K562 (cell line): ENCODE measurements at regions not wholly inside any gene's neighbourhood (a gene's known extent, or its start where the extent isn't known, plus 50 kb on each side); places are given as distances from the start of the nearest gene placed in this dataset.

ENCODE experiments used
- ATAC-seq: fragments of 200-7000 bp; cut with Tn5 transposase; 3 replicates; pipeline ENCODE4 v1.9.1; 2020; ENCODE audit warnings: moderate library complexity
- BruUV-seq: library from RNA; stranded (reverse); fragments of 400-500 nt; replicated peaks from 2 replicates; lab custom pipeline; 2021; lab: Mats Ljungman, UMichigan
- CTCF ChIA-PET: fragments of 300-600 bp; formaldehyde crosslinking; extraction: SDS; loops from one replicate; lab custom pipeline; 2021; ENCODE audit warnings: low intra/inter-chr PET ratio; lab: Yijun Ruan, JAX
- POLR2A ChIA-PET: fragments of 300-600, 350-650 bp; sonication (Branson Sonifier 250); formaldehyde crosslinking; extraction: SDS; loops from one replicate; lab custom pipeline; 2021; ENCODE audit warnings: antibody characterized with exemption, inconsistent platforms; lab: Yijun Ruan, JAX
- DNase-seq, 4 experiments: peaks; one replicate each; pipeline versions ENCODE4 v3.0.0 to v3.0.0-alpha.2; 2011 to 2018; ENCODE audit warnings: low spot score in 3 of 4, mixed read lengths in 3 of 4; ENCODE audit errors: extremely low read depth in 1 of 4
- FAIRE-seq: peaks from 2 replicates; lab custom pipeline; 2011; peaks lifted over from hg19 to GRCh38; lab: Jason Lieb, UNC
- H2AFZ ChIP-seq: 2 replicates; pipeline ENCODE4 v1.6.0; 2011; ENCODE audit warnings: low read depth, low read length, control low read depth, inconsistent platforms
- H3K27ac ChIP-seq: fragments of 200-600 bp; 3 replicates; pipeline ENCODE4 v1.8.0; 2011; ENCODE audit warnings: low read depth, mild to moderate bottlenecking, control low read depth, inconsistent platforms, low read length, moderate library complexity, mixed read lengths; ENCODE audit errors: extremely low read depth
- H3K27me3 ChIP-seq, 2 experiments: fragments of 300-600 bp in 1 of 2; 2 replicates in 1 of 2; 3 replicates in 1 of 2; pipeline versions ENCODE4 v1.6.0 to v1.8.0; 2011; ENCODE audit warnings: inconsistent platforms in 2 of 2, low read length in 2 of 2, mild to moderate bottlenecking in 1 of 2, mixed read lengths in 1 of 2, moderate library complexity in 1 of 2; ENCODE audit not compliant: control insufficient read depth in 2 of 2, insufficient read depth in 2 of 2
- H3K36me3 ChIP-seq: fragments of 300-600 bp; 3 replicates; pipeline ENCODE4 v1.8.0; 2011; ENCODE audit warnings: mild to moderate bottlenecking, low read length, inconsistent platforms; ENCODE audit not compliant: control insufficient read depth, insufficient read depth
- H3K4me1 ChIP-seq, 2 experiments: fragments of 200-600 bp in 1 of 2; replicated peaks in 1 of 2; 2 replicates in 1 of 2; 3 replicates in 1 of 2; pipeline versions ENCODE4 v1.5.1 to v1.8.0; 2011; ENCODE audit warnings: inconsistent platforms in 2 of 2, low read length in 2 of 2, mild to moderate bottlenecking in 1 of 2, mixed read lengths in 1 of 2, moderate library complexity in 1 of 2; ENCODE audit not compliant: control insufficient read depth in 2 of 2, insufficient read depth in 2 of 2
- H3K4me2 ChIP-seq: 2 replicates; pipeline ENCODE4 v1.6.1; 2011; ENCODE audit warnings: low read length, control low read depth, inconsistent platforms, mixed read lengths; ENCODE audit not compliant: insufficient read depth
- H3K4me3 ChIP-seq: fragments of 200-600 bp; sonication (generic), shearing (Covaris generic); 2 replicates; pipeline ENCODE4 v1.5.1; 2016; ENCODE audit warnings: control low read depth, inconsistent platforms
- H3K79me2 ChIP-seq: fragments of 200-600 bp; 3 replicates; pipeline ENCODE4 v1.8.0; 2011; ENCODE audit warnings: low read length, inconsistent platforms; ENCODE audit not compliant: control insufficient read depth, insufficient read depth
- H3K9ac ChIP-seq, 2 experiments: 2 replicates each; pipeline versions ENCODE4 v1.6.0 to v1.6.1; 2011; ENCODE audit warnings: low read depth in 2 of 2, low read length in 2 of 2, control low read depth in 1 of 2, inconsistent platforms in 1 of 2, mild to moderate bottlenecking in 1 of 2, mixed read lengths in 1 of 2; ENCODE audit not compliant: insufficient read depth in 1 of 2
- H3K9me1 ChIP-seq: one replicate; pipeline ENCODE4 v1.6.0; 2011; ENCODE audit warnings: inconsistent platforms, mild to moderate bottlenecking, low read length, moderate library complexity; ENCODE audit not compliant: control insufficient read depth, insufficient read depth
- H3K9me3 ChIP-seq: replicated peaks from 2 replicates; pipeline ENCODE4 v1.5.1; 2011; ENCODE audit warnings: low read depth, low read length, inconsistent platforms; ENCODE audit not compliant: control insufficient read depth, insufficient read depth
- H4K20me1 ChIP-seq: replicated peaks from 2 replicates; pipeline ENCODE4 v1.6.1; 2011; ENCODE audit warnings: low read length, inconsistent platforms, mixed read lengths; ENCODE audit not compliant: control insufficient read depth, insufficient read depth
- COPS2 ChIP-seq: fragments of 450-650 bp; conservative IDR thresholded peaks from 2 replicates; pipeline ENCODE4 v1.6.1; 2016; ENCODE audit warnings: mild to moderate bottlenecking, moderate library complexity
- CREB1 ChIP-seq, 2 experiments: sonication (generic) in 1 of 2; formaldehyde crosslinking in 1 of 2; IDR thresholded peaks; 2 replicates each; pipeline versions ENCODE4 v1.6.1 to v1.8.0; 2012 to 2022; ENCODE audit warnings: inconsistent platforms in 1 of 2, mild to moderate bottlenecking in 1 of 2, missing genetic modification reagents in 1 of 2, moderate library complexity in 1 of 2
- CXXC5 ChIP-seq: fragments of 250-450 bp; sonication (Bioruptor Pico); IDR thresholded peaks from 2 replicates; pipeline ENCODE4 v1.8.0; 2022; ENCODE audit warnings: inconsistent platforms, mild to moderate bottlenecking, moderate library complexity
- GABPB1 ChIP-seq: sonication (generic); formaldehyde crosslinking; IDR thresholded peaks from 2 replicates; pipeline ENCODE4 v1.8.0; 2022; ENCODE audit warnings: mild to moderate bottlenecking, missing genetic modification reagents
- RBM39 ChIP-seq: fragments of 200-400 bp; formaldehyde crosslinking; optimal IDR thresholded peaks from 2 replicates; pipeline ENCODE3; 2018; ENCODE audit warnings: low read depth, low read length
- RFX1 ChIP-seq: fragments of 450-650 bp; IDR thresholded peaks from 2 replicates; pipeline ENCODE4 v1.6.1; 2016; ENCODE audit warnings: mild to moderate bottlenecking, moderate library complexity
- ZNF41 ChIP-seq: fragments of 250-450 bp; sonication (Bioruptor Pico); conservative IDR thresholded peaks from 2 replicates; pipeline ENCODE4 v1.4.0; 2020; ENCODE audit warnings: mild to moderate bottlenecking
- WGBS: fragments of 100-300 bp; shearing (Covaris generic); methylation state at CpG from one replicate; pipeline ENCODE4 v1.1.6; 2016; ENCODE audit warnings: low coverage, mixed read lengths; ENCODE audit not compliant: insufficient coverage; ENCODE audit errors: missing lambda C conversion rate; 5-methylcytosine and 5-hydroxymethylcytosine counted together
- in situ Hi-C: fragments of 300-500 bp; cut with MboI; formaldehyde crosslinking; loops from 4 replicates; pipeline ENCODE4 v1.15.0; 2018; ENCODE audit warnings: inconsistent platforms, mixed read lengths
- intact Hi-C: fragments of 100-400 bp; cut with micrococcal nuclease; formaldehyde crosslinking; loops from 2 replicates; pipeline ENCODE4 v1.14.2; 2022
- TF ChIP-seq, protein P1 (sequence below): IDR thresholded peaks from 3 replicates; pipeline ENCODE4 v1.6.1; 2011; ENCODE audit warnings: borderline replicate concordance, mild to moderate bottlenecking; ENCODE audit not compliant: insufficient read length, insufficient read depth
- TF ChIP-seq, protein P2 (sequence below), 2 experiments: fragments of 150-350 bp in 1 of 2; IDR thresholded peaks; 2 replicates each; pipeline ENCODE4 v1.6.1; 2012 to 2016; ENCODE audit warnings: low read depth in 2 of 2, low read length in 2 of 2, mild to moderate bottlenecking in 1 of 2, moderate library complexity in 1 of 2
- TF ChIP-seq, protein P3 (sequence below): fragments of 150-350 bp; IDR thresholded peaks from 2 replicates; pipeline ENCODE4 v1.6.1; 2014; ENCODE audit warnings: low read depth, mild to moderate bottlenecking, low read length, borderline replicate concordance

DNA sequence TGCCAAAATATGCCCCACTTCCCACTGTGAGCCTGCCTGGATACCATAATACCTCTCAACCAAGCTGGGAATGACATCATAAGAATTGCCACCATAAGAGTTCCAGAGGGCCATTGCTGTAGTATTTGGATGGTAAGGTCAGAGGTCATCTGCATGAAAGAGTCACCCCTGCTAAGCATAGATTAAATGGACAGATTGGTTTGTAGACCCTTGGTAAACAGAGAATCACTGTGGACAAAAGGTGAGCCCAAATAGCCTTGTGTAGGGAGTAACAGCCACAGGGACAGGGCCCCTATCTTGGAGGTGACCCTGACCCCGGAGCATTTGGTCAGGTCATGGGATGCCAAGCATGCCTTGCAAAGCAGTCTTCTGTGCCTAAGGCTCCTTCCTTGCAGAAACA, 129.7 kb downstream of the GPAM start (continued):
- no peak for TF ChIP-seq CXXC5 (CRISPR knock-in tag)
- TF ChIP-seq ZNF41 (CRISPR knock-in tag): no peak
- no peak for TF ChIP-seq GABPB1 (CRISPR knock-in tag)
- TF ChIP-seq, protein P1, sequence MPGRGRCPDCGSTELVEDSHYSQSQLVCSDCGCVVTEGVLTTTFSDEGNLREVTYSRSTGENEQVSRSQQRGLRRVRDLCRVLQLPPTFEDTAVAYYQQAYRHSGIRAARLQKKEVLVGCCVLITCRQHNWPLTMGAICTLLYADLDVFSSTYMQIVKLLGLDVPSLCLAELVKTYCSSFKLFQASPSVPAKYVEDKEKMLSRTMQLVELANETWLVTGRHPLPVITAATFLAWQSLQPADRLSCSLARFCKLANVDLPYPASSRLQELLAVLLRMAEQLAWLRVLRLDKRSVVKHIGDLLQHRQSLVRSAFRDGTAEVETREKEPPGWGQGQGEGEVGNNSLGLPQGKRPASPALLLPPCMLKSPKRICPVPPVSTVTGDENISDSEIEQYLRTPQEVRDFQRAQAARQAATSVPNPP: no peak
- TF ChIP-seq, protein P2, sequence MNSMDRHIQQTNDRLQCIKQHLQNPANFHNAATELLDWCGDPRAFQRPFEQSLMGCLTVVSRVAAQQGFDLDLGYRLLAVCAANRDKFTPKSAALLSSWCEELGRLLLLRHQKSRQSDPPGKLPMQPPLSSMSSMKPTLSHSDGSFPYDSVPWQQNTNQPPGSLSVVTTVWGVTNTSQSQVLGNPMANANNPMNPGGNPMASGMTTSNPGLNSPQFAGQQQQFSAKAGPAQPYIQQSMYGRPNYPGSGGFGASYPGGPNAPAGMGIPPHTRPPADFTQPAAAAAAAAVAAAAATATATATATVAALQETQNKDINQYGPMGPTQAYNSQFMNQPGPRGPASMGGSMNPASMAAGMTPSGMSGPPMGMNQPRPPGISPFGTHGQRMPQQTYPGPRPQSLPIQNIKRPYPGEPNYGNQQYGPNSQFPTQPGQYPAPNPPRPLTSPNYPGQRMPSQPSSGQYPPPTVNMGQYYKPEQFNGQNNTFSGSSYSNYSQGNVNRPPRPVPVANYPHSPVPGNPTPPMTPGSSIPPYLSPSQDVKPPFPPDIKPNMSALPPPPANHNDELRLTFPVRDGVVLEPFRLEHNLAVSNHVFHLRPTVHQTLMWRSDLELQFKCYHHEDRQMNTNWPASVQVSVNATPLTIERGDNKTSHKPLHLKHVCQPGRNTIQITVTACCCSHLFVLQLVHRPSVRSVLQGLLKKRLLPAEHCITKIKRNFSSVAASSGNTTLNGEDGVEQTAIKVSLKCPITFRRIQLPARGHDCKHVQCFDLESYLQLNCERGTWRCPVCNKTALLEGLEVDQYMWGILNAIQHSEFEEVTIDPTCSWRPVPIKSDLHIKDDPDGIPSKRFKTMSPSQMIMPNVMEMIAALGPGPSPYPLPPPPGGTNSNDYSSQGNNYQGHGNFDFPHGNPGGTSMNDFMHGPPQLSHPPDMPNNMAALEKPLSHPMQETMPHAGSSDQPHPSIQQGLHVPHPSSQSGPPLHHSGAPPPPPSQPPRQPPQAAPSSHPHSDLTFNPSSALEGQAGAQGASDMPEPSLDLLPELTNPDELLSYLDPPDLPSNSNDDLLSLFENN (IDR thresholded peaks at IDR 0.05; ENCODE audit: low read depth in 2 of 2, low read length in 2 of 2): no peak
- TF ChIP-seq RFX1: no peak

DNA sequence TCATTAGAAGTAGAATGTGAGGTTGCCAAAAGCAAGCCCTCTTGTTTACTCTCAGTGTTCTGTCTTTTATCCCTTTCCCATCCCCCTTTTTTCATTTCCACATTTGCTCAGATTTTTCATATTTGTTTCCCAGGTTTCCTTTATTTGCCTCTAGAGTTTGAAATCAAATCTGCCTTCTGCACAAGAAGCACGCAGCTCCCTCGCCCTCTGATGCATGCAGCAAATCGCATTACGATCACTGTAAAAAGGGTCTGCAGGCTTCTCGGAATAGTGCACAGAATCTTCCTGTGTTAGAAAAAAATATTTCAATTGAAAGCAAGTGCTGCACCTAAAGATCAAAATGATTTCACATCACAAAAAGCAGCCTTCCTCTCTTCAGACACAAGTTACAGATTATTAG, 129.0 kb downstream of the GPAM start:
- Histone ChIP-seq H3K4me2 (no peak overlapping the region), H4K20me1 (no peaks in the 10 kb centered on the region), H2AFZ (no peak overlapping the region), H3K79me2 (no peaks in the 10 kb centered on the region), H3K9me1 (no peaks in the 10 kb centered on the region), H3K27me3 (no peaks in the 10 kb centered on the region), H3K4me1 (no peaks in the 10 kb centered on the region), H3K27ac (no peak overlapping the region), H3K36me3 (no peaks in the 10 kb centered on the region), H3K4me3 (no peak overlapping the region), H3K9ac (no peak overlapping the region), H3K9me3 (no peaks in the 10 kb centered on the region)
- CTCF ChIA-PET: no interaction called here
- TF ChIP-seq CREB1 (IDR thresholded peaks at IDR 0.05) (no peak), CREB1 (CRISPR knock-in tag; IDR thresholded peaks at IDR 0.05) (no peak), RBM39 (no peak), COPS2 (no peak)
- TF ChIP-seq, protein P3, sequence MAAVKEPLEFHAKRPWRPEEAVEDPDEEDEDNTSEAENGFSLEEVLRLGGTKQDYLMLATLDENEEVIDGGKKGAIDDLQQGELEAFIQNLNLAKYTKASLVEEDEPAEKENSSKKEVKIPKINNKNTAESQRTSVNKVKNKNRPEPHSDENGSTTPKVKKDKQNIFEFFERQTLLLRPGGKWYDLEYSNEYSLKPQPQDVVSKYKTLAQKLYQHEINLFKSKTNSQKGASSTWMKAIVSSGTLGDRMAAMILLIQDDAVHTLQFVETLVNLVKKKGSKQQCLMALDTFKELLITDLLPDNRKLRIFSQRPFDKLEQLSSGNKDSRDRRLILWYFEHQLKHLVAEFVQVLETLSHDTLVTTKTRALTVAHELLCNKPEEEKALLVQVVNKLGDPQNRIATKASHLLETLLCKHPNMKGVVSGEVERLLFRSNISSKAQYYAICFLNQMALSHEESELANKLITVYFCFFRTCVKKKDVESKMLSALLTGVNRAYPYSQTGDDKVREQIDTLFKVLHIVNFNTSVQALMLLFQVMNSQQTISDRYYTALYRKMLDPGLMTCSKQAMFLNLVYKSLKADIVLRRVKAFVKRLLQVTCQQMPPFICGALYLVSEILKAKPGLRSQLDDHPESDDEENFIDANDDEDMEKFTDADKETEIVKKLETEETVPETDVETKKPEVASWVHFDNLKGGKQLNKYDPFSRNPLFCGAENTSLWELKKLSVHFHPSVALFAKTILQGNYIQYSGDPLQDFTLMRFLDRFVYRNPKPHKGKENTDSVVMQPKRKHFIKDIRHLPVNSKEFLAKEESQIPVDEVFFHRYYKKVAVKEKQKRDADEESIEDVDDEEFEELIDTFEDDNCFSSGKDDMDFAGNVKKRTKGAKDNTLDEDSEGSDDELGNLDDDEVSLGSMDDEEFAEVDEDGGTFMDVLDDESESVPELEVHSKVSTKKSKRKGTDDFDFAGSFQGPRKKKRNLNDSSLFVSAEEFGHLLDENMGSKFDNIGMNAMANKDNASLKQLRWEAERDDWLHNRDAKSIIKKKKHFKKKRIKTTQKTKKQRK: no peak
- DNase-seq (no peak), ATAC-seq (no peak), FAIRE-seq (no peak)
- POLR2A ChIA-PET: no interaction called here
- in situ Hi-C loops: no loop called here
- no TSS peak for BruUV-seq
- 2% methylated on average over 5 of the region's 5 CpGs for WGBS
- intact Hi-C loops: no loop called here
